H9 (cell line): ENCODE measurements at regions not wholly inside any gene's neighbourhood (a gene's known extent, or its start where the extent isn't known, plus 50 kb on each side); places are given as distances from the start of the nearest gene placed in this dataset.

Source experiments
- DNase-seq: peaks from one replicate; pipeline ENCODE4 v3.0.0-alpha.2; 2017
- H2AFZ ChIP-seq: one replicate; pipeline ENCODE4 v1.6.1; 2013; ENCODE audit warnings: mild to moderate bottlenecking, low read length, control low read depth, moderate library complexity
- H2AK5ac ChIP-seq: 2 replicates; pipeline ENCODE4 v1.6.1; 2013; ENCODE audit warnings: low read length, control low read depth, mixed read lengths; ENCODE audit not compliant: insufficient read length
- H2BK120ac ChIP-seq: one replicate; pipeline ENCODE4 v1.6.1; 2013; ENCODE audit warnings: low read depth, mild to moderate bottlenecking, low read length, control low read depth, inconsistent platforms; ENCODE audit not compliant: poor library complexity, severe bottlenecking
- H2BK12ac ChIP-seq: 2 replicates; pipeline ENCODE4 v1.6.1; 2013; ENCODE audit warnings: low read length, control low read depth, mixed read lengths, low read depth; ENCODE audit not compliant: insufficient read length
- H2BK15ac ChIP-seq: 2 replicates; pipeline ENCODE4 v1.6.1; 2013; ENCODE audit warnings: low read depth, low read length, control low read depth
- H2BK20ac ChIP-seq: one replicate; pipeline ENCODE4 v1.6.1; 2013; ENCODE audit warnings: low read depth, mild to moderate bottlenecking, low read length, control low read depth, inconsistent platforms; ENCODE audit not compliant: poor library complexity, severe bottlenecking
- H2BK5ac ChIP-seq: 2 replicates; pipeline ENCODE4 v1.6.1; 2013; ENCODE audit warnings: low read length, control low read depth, mixed read lengths; ENCODE audit not compliant: insufficient read length
- H3K14ac ChIP-seq: 2 replicates; pipeline ENCODE4 v1.6.1; 2013; ENCODE audit warnings: low read length, control low read depth; ENCODE audit not compliant: insufficient read depth
- H3K18ac ChIP-seq: 2 replicates; pipeline ENCODE4 v1.6.1; 2013; ENCODE audit warnings: low read depth, mild to moderate bottlenecking, mixed read lengths, low read length, control low read depth; ENCODE audit not compliant: insufficient read length
- H3K23ac ChIP-seq: 2 replicates; pipeline ENCODE4 v1.6.1; 2013; ENCODE audit warnings: low read length, control low read depth, mixed read lengths, low read depth; ENCODE audit not compliant: insufficient read length
- H3K23me2 ChIP-seq: 2 replicates; pipeline ENCODE4 v1.6.1; 2013; ENCODE audit warnings: low read depth, mild to moderate bottlenecking, mixed read lengths, low read length, control low read depth; ENCODE audit not compliant: insufficient read length, poor library complexity, severe bottlenecking
- H3K27ac ChIP-seq: 2 replicates; pipeline ENCODE4 v1.5.1; 2013; ENCODE audit warnings: low read length, control low read depth, mixed read lengths, low read depth; ENCODE audit not compliant: insufficient read length
- H3K27me3 ChIP-seq: 2 replicates; pipeline ENCODE4 v1.6.1; 2013; ENCODE audit warnings: low read length, control low read depth, inconsistent platforms; ENCODE audit not compliant: insufficient read depth
- H3K4ac ChIP-seq: 2 replicates; pipeline ENCODE4 v1.6.1; 2013; ENCODE audit warnings: low read depth, mild to moderate bottlenecking, control low read depth, inconsistent platforms, low read length, moderate library complexity
- H3K4me1 ChIP-seq: 2 replicates; pipeline ENCODE4 v1.6.1; 2013; ENCODE audit warnings: low read length, control low read depth, inconsistent platforms; ENCODE audit not compliant: insufficient read depth
- H3K4me2 ChIP-seq: 2 replicates; pipeline ENCODE4 v1.6.1; 2013; ENCODE audit warnings: low read length, control low read depth, mixed read lengths; ENCODE audit not compliant: insufficient read length, insufficient read depth
- H3K56ac ChIP-seq: 2 replicates; pipeline ENCODE4 v1.6.1; 2013; ENCODE audit warnings: low read depth, mild to moderate bottlenecking, mixed read lengths, low read length, control low read depth; ENCODE audit not compliant: insufficient read length
- H3K79me1 ChIP-seq: 2 replicates; pipeline ENCODE4 v1.6.1; 2013; ENCODE audit warnings: low read depth, mild to moderate bottlenecking, moderate library complexity, low read length, control low read depth, inconsistent platforms; ENCODE audit not compliant: insufficient read depth, poor library complexity, severe bottlenecking
- H3K79me2 ChIP-seq: 2 replicates; pipeline ENCODE4 v1.6.1; 2013; ENCODE audit warnings: low read length, control low read depth, inconsistent platforms; ENCODE audit not compliant: insufficient read depth
- H3K9ac ChIP-seq: 2 replicates; pipeline ENCODE4 v1.6.1; 2013; ENCODE audit warnings: low read length, control low read depth, mixed read lengths; ENCODE audit not compliant: insufficient read length; ENCODE audit errors: extremely low read depth
- H3K9me3 ChIP-seq: one replicate; pipeline ENCODE4 v1.6.1; 2013; ENCODE audit warnings: low read depth, low read length, inconsistent platforms; ENCODE audit not compliant: control insufficient read depth
- H3T11ph ChIP-seq: one replicate; pipeline ENCODE4 v1.6.1; 2013; ENCODE audit warnings: mild to moderate bottlenecking, low read length, control low read depth, inconsistent platforms
- H4K20me1 ChIP-seq: one replicate; pipeline ENCODE4 v1.6.1; 2013; ENCODE audit not compliant: control insufficient read depth, insufficient read length, insufficient read depth
- H4K5ac ChIP-seq: 2 replicates; pipeline ENCODE4 v1.6.1; 2013; ENCODE audit warnings: low read depth, mild to moderate bottlenecking, mixed read lengths, low read length, control low read depth; ENCODE audit not compliant: insufficient read length
- H4K8ac ChIP-seq: replicated peaks from 2 replicates; pipeline ENCODE4 v1.6.1; 2013; ENCODE audit warnings: low read length, control low read depth, mixed read lengths, low read depth; ENCODE audit not compliant: insufficient read length
- H4K91ac ChIP-seq: 2 replicates; pipeline ENCODE4 v1.6.1; 2013; ENCODE audit warnings: low read depth, mild to moderate bottlenecking, moderate library complexity, mixed read lengths, low read length, control low read depth; ENCODE audit not compliant: insufficient read length
- H3K27ac Mint-ChIP-seq, 3 experiments: 2 replicates in 2 of 3; 3 replicates in 1 of 3; pipeline ENCODE4 v1.8.0; 2020 to 2021; ENCODE audit warnings: mixed read lengths in 3 of 3, mild to moderate bottlenecking in 1 of 3, moderate library complexity in 1 of 3
- H3K27me3 Mint-ChIP-seq: 2 replicates; pipeline ENCODE4 v1.8.0; 2021; ENCODE audit warnings: low read depth, mild to moderate bottlenecking, moderate library complexity, mixed read lengths
- H3K36me3 Mint-ChIP-seq, 3 experiments: 2 replicates in 2 of 3; 3 replicates in 1 of 3; pipeline ENCODE4 v1.8.0; 2020 to 2021; ENCODE audit warnings: low read depth in 3 of 3, mixed read lengths in 3 of 3; ENCODE audit not compliant: insufficient read depth in 1 of 3
- H3K4me1 Mint-ChIP-seq, 2 experiments: 2 replicates each; pipeline ENCODE4 v1.8.0; 2020; ENCODE audit warnings: mixed read lengths in 2 of 2
- H3K4me3 Mint-ChIP-seq, 2 experiments: 2 replicates in 1 of 2; 3 replicates in 1 of 2; pipeline ENCODE4 v1.8.0; 2020 to 2021; ENCODE audit warnings: mild to moderate bottlenecking in 2 of 2, mixed read lengths in 2 of 2, moderate library complexity in 1 of 2
- H3K9me3 Mint-ChIP-seq, 2 experiments: 2 replicates in 1 of 2; 3 replicates in 1 of 2; pipeline ENCODE4 v1.8.0; 2020; ENCODE audit warnings: mild to moderate bottlenecking in 2 of 2, mixed read lengths in 2 of 2, moderate library complexity in 1 of 2
- CTCF ChIP-seq: fragments of 200-600 bp; sonication (generic); conservative IDR thresholded peaks from 3 replicates; pipeline ENCODE4 v1.8.0; 2021; ENCODE audit warnings: antibody characterized with exemption, mild to moderate bottlenecking

- Histone ChIP-seq H3K27me3 (no peaks in the 10 kb centered on the region), H2AFZ (no peak overlapping the region), H2BK20ac (no peak overlapping the region), H4K20me1 (no peaks in the 10 kb centered on the region), H3K9ac (no peak overlapping the region), H3K27ac (no peak overlapping the region), H3K79me1 (no peaks in the 10 kb centered on the region), H2BK12ac (no peak overlapping the region), H3K4me2 (no peak overlapping the region), H3T11ph (no peak overlapping the region), H4K91ac (no peak overlapping the region), H2BK5ac (no peak overlapping the region), H3K4me1 (no peaks in the 10 kb centered on the region; the same call in 1 of the 2 replicates), H4K8ac (no peak overlapping the region), H3K9me3 (no peaks in the 10 kb centered on the region), H3K18ac (no peak overlapping the region), H3K4ac (no peak overlapping the region), H3K23ac (no peak overlapping the region), H3K56ac (no peak overlapping the region), H2BK120ac (no peak overlapping the region), H3K14ac (no peak overlapping the region), H2AK5ac (no peak overlapping the region), H3K23me2 (no peaks in the 10 kb centered on the region), H4K5ac (no peak overlapping the region), H3K79me2 (no peaks in the 10 kb centered on the region), H2BK15ac (no peak overlapping the region)
- no peak overlapping the region for H3K27ac Mint-ChIP-seq
- no peaks in the 10 kb centered on the region for H3K36me3 Mint-ChIP-seq
- H3K9me3 Mint-ChIP-seq: no peaks in the 10 kb centered on the region
- DNase-seq: no peak
- H3K27me3 Mint-ChIP-seq: no peaks in the 10 kb centered on the region
- H3K4me1 Mint-ChIP-seq: peaks cover 3 to 8% of the 10 kb centered on the region in 2 experiments
- TF ChIP-seq CTCF: no peak
- H3K4me3 Mint-ChIP-seq: no peak overlapping the region
Measured at GRCh38 chr2:215577356-215577755, 141.5 kb upstream of the FN1 start.
